ENCODE measurements at regions not wholly inside any gene's neighbourhood (a gene's known extent, or its start where the extent isn't known, plus 50 kb on each side); places are given as distances from the start of the nearest gene placed in this dataset.

DNA sequence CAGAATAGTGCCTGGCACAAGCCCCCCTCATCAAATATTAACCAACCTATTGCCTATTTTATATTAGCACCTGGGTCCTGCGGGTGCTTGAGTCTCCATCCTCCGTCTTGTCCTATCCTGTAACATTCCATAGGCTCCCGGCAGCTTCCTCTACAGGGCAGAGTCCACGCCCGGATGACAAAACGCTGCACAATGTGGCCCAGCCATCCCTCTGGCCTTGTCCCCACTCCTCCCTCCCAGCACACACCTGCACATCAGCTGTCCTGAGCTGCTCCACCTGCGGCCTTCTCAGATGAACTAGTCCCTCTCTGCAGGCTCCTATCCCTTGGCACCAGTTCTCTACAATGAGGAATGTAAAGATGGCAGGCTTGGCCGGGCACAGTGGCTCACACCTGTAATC, 153.5 kb upstream of the PDE1C start:
- TF ChIP-seq, protein P1, sequence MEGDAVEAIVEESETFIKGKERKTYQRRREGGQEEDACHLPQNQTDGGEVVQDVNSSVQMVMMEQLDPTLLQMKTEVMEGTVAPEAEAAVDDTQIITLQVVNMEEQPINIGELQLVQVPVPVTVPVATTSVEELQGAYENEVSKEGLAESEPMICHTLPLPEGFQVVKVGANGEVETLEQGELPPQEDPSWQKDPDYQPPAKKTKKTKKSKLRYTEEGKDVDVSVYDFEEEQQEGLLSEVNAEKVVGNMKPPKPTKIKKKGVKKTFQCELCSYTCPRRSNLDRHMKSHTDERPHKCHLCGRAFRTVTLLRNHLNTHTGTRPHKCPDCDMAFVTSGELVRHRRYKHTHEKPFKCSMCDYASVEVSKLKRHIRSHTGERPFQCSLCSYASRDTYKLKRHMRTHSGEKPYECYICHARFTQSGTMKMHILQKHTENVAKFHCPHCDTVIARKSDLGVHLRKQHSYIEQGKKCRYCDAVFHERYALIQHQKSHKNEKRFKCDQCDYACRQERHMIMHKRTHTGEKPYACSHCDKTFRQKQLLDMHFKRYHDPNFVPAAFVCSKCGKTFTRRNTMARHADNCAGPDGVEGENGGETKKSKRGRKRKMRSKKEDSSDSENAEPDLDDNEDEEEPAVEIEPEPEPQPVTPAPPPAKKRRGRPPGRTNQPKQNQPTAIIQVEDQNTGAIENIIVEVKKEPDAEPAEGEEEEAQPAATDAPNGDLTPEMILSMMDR (IDR thresholded peaks at IDR 0.05 in 4 of 5, conservative IDR thresholded peaks at IDR 0.05 in 1 of 5) = no peak
- TF ChIP-seq POLR2A (IDR thresholded peaks at IDR 0.05) = no peak
- Histone ChIP-seq H3K4me3 (no peak overlapping the region), H3K36me3 (no peaks in the 10 kb centered on the region), H3K4me1 (no peaks in the 10 kb centered on the region), H3K9me3 (no peaks in the 10 kb centered on the region), H3K27ac (no peak overlapping the region), H3K27me3 (no peaks in the 10 kb centered on the region)
- intact Hi-C loops (cut with DNase I; ENCODE audit: low total_unique reads) = no loop called here
- in situ Hi-C loops (cut with MboI; ENCODE audit: low sequenced_read_pairs in 4 of 4) = loop anchor here in 1 of 4 donors (25.0 kb wide), 1 partner anchor 486 kb away; no protein-coding TSS in a partner anchor
- ATAC-seq (no peak), DNase-seq (no peak)

DNA sequence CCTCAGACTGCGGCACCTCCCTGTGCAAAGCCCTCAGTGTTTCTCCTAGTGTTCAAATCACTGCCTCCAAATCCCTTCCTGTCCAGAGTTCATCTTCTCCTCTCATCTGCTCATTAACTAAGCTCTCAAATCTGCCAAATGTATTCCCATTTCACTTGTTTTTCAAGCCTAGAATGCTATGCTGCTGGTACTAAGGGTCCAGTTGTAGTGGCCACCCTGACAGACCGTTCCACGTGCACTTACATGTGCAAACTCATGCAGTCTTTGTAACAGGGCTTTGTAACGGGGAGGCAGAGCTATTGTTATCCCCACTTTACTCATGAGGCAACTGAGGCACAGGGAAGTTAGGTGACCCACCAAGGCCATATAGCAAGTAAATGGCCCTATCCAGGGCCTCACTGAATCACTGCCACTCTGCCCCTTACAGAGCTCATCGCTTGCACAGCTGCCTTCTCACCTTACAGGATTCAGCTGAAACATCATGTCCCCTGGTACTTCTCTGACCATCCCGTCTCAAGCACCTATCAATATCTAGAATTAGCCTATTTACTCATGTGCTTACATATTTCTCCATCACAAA, 153.0 kb upstream of the PDE1C start:
- intact Hi-C loops (cut with DNase I; ENCODE audit: low total_unique reads) (no loop called here), in situ Hi-C loops (cut with MboI; ENCODE audit: low sequenced_read_pairs in 4 of 4) (loop anchor here in 1 of 4 donors (25.0 kb wide), 1 partner anchor 486 kb away; no protein-coding TSS in a partner anchor)
- ATAC-seq = no peak

DNA sequence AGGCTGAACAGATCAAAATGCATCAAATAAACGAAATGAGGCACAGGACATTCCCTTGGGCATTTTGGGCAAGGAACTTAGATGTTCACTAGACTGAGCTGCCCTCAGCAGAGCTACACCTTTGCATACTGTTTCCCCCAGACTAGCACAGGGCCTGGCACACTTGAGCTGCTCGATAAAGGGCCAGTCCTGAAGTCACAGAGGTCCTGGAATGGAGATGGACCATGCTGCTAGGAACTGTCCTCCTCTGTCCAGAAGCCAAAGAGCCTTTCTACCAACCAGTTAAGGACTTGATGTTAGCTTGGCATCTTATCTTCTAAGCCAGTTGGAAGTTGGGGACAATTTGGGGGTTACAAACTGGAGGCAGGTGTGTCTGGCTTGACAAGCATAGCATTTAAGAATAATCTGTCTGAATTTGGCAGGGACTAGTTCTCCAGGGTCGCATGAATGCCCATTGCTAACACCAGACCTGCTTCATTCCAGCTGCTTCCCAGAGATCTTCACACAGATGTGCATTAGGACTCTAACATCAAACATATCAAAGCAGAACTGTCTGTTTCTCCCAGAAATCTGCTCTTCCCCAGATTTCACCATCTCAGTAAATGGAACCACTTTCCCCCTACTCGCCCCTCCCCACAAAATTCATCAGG, 152.2 kb upstream of the PDE1C start:
- DNase-seq (no peak), ATAC-seq (no peak)
- Histone ChIP-seq H3K27me3 (no peaks in the 10 kb centered on the region), H3K4me1 (no peaks in the 10 kb centered on the region), H3K36me3 (no peaks in the 10 kb centered on the region), H3K27ac (no peak overlapping the region), H3K9me3 (no peaks in the 10 kb centered on the region), H3K4me3 (no peak overlapping the region)
- intact Hi-C loops (cut with DNase I; ENCODE audit: low total_unique reads) (no loop called here), in situ Hi-C loops (cut with MboI; ENCODE audit: low sequenced_read_pairs in 4 of 4) (loop anchor here in 1 of 4 donors (25.0 kb wide), 1 partner anchor 485 kb away; no protein-coding TSS in a partner anchor)
- TF ChIP-seq, protein P1 (IDR thresholded peaks at IDR 0.05 in 4 of 5, conservative IDR thresholded peaks at IDR 0.05 in 1 of 5) = no peak
- TF ChIP-seq POLR2A (IDR thresholded peaks at IDR 0.05) = no peak

More for the DNA sequence above, 153.0 kb upstream of the PDE1C start:
- no peaks in the 10 kb centered on the region for H3K27me3 ChIP-seq
- no peak for DNase-seq
- H3K27ac ChIP-seq = no peak overlapping the region
- H3K4me3 ChIP-seq = no peak overlapping the region
- H3K4me1 ChIP-seq = no peaks in the 10 kb centered on the region
- TF ChIP-seq, protein P1 (IDR thresholded peaks at IDR 0.05 in 4 of 5, conservative IDR thresholded peaks at IDR 0.05 in 1 of 5) = no peak
- TF ChIP-seq POLR2A (IDR thresholded peaks at IDR 0.05) = no peak
- H3K36me3 ChIP-seq = no peaks in the 10 kb centered on the region
- H3K9me3 ChIP-seq = no peaks in the 10 kb centered on the region

DNA sequence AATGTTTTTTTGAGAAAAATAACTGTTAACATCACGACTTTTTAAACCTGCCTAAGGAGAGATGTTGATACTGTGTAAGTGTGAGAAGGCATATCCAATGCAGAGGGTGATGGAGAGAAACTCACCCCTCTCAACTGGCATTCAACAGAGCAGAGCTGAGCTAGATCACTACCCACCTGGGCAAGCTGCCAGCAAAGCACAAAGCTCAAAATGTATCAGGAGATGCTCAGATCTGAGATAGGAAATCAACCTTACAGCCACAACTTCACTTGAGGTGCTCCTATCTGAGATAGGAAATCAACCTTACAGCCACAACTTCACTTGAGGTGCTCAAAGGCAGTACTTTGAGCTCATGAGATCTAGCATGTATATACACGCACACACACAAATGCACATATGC, 151.5 kb upstream of the PDE1C start:
- no peak overlapping the region for H3K4me3 ChIP-seq
- in situ Hi-C loops (cut with MboI; ENCODE audit: low sequenced_read_pairs in 4 of 4) = loop anchor here in 1 of 4 donors (25.0 kb wide), 1 partner anchor 484 kb away; no protein-coding TSS in a partner anchor

More for the DNA sequence above, 151.5 kb upstream of the PDE1C start:
- no peak for TF ChIP-seq POLR2A (IDR thresholded peaks at IDR 0.05)
- TF ChIP-seq, protein P1 (IDR thresholded peaks at IDR 0.05 in 4 of 5, conservative IDR thresholded peaks at IDR 0.05 in 1 of 5) = no peak
- no peak for DNase-seq
- H3K27me3 ChIP-seq = no peaks in the 10 kb centered on the region
- no peaks in the 10 kb centered on the region for H3K4me1 ChIP-seq
- H3K9me3 ChIP-seq = no peaks in the 10 kb centered on the region
- intact Hi-C loops (cut with DNase I; ENCODE audit: low total_unique reads) = no loop called here
- no peaks in the 10 kb centered on the region for H3K36me3 ChIP-seq
- no peak overlapping the region for H3K27ac ChIP-seq
- ATAC-seq = no peak

All from gastrocnemius medialis (tissue), 4 donors.